GM12878 (cell line): ENCODE measurements at regions not wholly inside any gene's neighbourhood (a gene's known extent, or its start where the extent isn't known, plus 50 kb on each side); places are given as distances from the start of the nearest gene placed in this dataset.

Experiments
- ATAC-seq: fragments of 200-7000 bp; cut with Tn5 transposase; 3 replicates; pipeline ENCODE4 v1.9.1; 2020; ENCODE audit warnings: mild to moderate bottlenecking, moderate library complexity
- BruUV-seq: library from RNA; stranded (reverse); fragments of 400-500 nt; replicated peaks from 2 replicates; lab custom pipeline; 2021; lab: Mats Ljungman, UMichigan
- CTCF ChIA-PET: fragments of 300-600 bp; sonication (Branson Sonifier 250); formaldehyde crosslinking; extraction: SDS; loops from one replicate; lab custom pipeline; 2021; ENCODE audit warnings: inconsistent platforms; lab: Yijun Ruan, JAX
- POLR2A ChIA-PET: fragments of 350-600 bp; formaldehyde crosslinking; extraction: SDS; loops from one replicate; lab custom pipeline; 2021; ENCODE audit warnings: inconsistent platforms; lab: Charles Lee
- RAD21 ChIA-PET: fragments of 300-600 bp; sonication (Branson Sonifier 250); formaldehyde crosslinking; loops from one replicate; lab custom pipeline; 2023; ENCODE audit warnings: antibody characterized with exemption; ENCODE audit not compliant: unreplicated experiment; lab: Charles Lee
- SMC1A ChIA-PET: fragments of 300-600 bp; sonication (Branson Sonifier 250); formaldehyde crosslinking; loops from one replicate; lab custom pipeline; 2023; ENCODE audit not compliant: unreplicated experiment, uncharacterized antibody; lab: Charles Lee
- DNase-seq: peaks from one replicate; pipeline ENCODE4 v3.0.0-alpha.2; 2011; ENCODE audit warnings: low read depth, low spot score
- FAIRE-seq: peaks from 3 replicates; lab custom pipeline; 2011; peaks lifted over from hg19 to GRCh38; lab: Jason Lieb, UNC
- H2AFZ ChIP-seq: 2 replicates; pipeline ENCODE4 v1.6.0; 2011; ENCODE audit warnings: low read depth, low read length, control low read depth; ENCODE audit not compliant: control insufficient read depth
- H3K27ac ChIP-seq: 2 replicates; pipeline ENCODE4 v1.5.1; 2011; ENCODE audit warnings: control low read depth; ENCODE audit not compliant: control insufficient read depth, insufficient read depth
- H3K27me3 ChIP-seq, 2 experiments: replicated peaks in 1 of 2; 2 replicates each; pipeline versions ENCODE4 v1.6.0 to v1.6.1; 2011; ENCODE audit warnings: low read length in 1 of 2; ENCODE audit not compliant: control insufficient read depth in 2 of 2, insufficient read depth in 2 of 2
- H3K36me3 ChIP-seq, 2 experiments: 2 replicates each; pipeline ENCODE4 v1.5.1; 2011; ENCODE audit warnings: low read length in 1 of 2; ENCODE audit not compliant: control insufficient read depth in 2 of 2, insufficient read depth in 2 of 2
- H3K4me1 ChIP-seq: 2 replicates; pipeline ENCODE4 v1.6.1; 2011; ENCODE audit warnings: mild to moderate bottlenecking, low read length, moderate library complexity, mixed read lengths; ENCODE audit not compliant: control insufficient read depth, insufficient read depth
- H3K4me2 ChIP-seq: 2 replicates; pipeline ENCODE4 v1.6.0; 2011; ENCODE audit warnings: control low read depth; ENCODE audit not compliant: control insufficient read depth, insufficient read depth
- H3K4me3 ChIP-seq: fragments of 200-600 bp; sonication (generic); 2 replicates; pipeline ENCODE4 v1.5.1; 2016
- H3K79me2 ChIP-seq: 2 replicates; pipeline ENCODE4 v1.6.0; 2011; ENCODE audit warnings: low read length; ENCODE audit not compliant: control insufficient read depth, insufficient read depth
- H3K9ac ChIP-seq: 2 replicates; pipeline ENCODE4 v1.8.0; 2011; ENCODE audit warnings: low read length, control low read depth, mixed read lengths; ENCODE audit not compliant: control insufficient read depth, insufficient read depth
- H3K9me3 ChIP-seq: replicated peaks from 3 replicates; pipeline ENCODE4 v1.5.1; 2011; ENCODE audit warnings: mild to moderate bottlenecking, low read length; ENCODE audit not compliant: control insufficient read depth, insufficient read depth
- H4K20me1 ChIP-seq: 2 replicates; pipeline ENCODE4 v1.6.0; 2011; ENCODE audit not compliant: control insufficient read depth, insufficient read depth
- BACH1 ChIP-seq: fragments of 450-650 bp; IDR thresholded peaks from 2 replicates; pipeline ENCODE4 v1.6.1; 2017; ENCODE audit warnings: mild to moderate bottlenecking, borderline replicate concordance
- CUX1 ChIP-seq: IDR thresholded peaks from 2 replicates; pipeline ENCODE4 v1.6.1; 2012; ENCODE audit warnings: improper control_type of control experiment, low read depth, low read length; ENCODE audit not compliant: insufficient replicate concordance
- HCFC1 ChIP-seq: fragments of 150-350 bp; IDR thresholded peaks from 2 replicates; pipeline ENCODE4 v1.6.1; 2014; ENCODE audit warnings: low read length
- JUND ChIP-seq: IDR thresholded peaks from 2 replicates; pipeline ENCODE4 v1.6.1; 2012; ENCODE audit warnings: low read depth, mild to moderate bottlenecking, low read length, improper control_type of control experiment, moderate library complexity
- MAX ChIP-seq: IDR thresholded peaks from 2 replicates; pipeline ENCODE4 v1.6.1; 2012; ENCODE audit warnings: low read depth, low read length, improper control_type of control experiment
- RAD21 ChIP-seq: IDR thresholded peaks from 2 replicates; pipeline ENCODE4 v1.6.1; 2011; ENCODE audit warnings: mild to moderate bottlenecking, low read depth, low read length, moderate library complexity; ENCODE audit not compliant: insufficient read depth
- SPI1 ChIP-seq: IDR thresholded peaks from 2 replicates; pipeline ENCODE4 v1.6.1; 2011; ENCODE audit warnings: low read depth, mild to moderate bottlenecking, low read length, moderate library complexity, borderline replicate concordance; ENCODE audit not compliant: insufficient read depth
- SUPT20H ChIP-seq: IDR thresholded peaks from 2 replicates; pipeline ENCODE4 v1.6.1; 2011; ENCODE audit warnings: low read depth, mild to moderate bottlenecking, low read length, moderate library complexity, borderline replicate concordance; ENCODE audit not compliant: control insufficient read depth
- TCF7 ChIP-seq: IDR thresholded peaks from 2 replicates; pipeline ENCODE4 v1.6.1; 2014; ENCODE audit warnings: antibody characterized with exemption, borderline replicate concordance
- WRNIP1 ChIP-seq: IDR thresholded peaks from 2 replicates; pipeline ENCODE4 v1.6.1; 2011; ENCODE audit warnings: low read depth, low read length, improper control_type of control experiment, borderline replicate concordance
- ZBTB4 ChIP-seq: fragments of 450-650 bp; formaldehyde crosslinking; IDR thresholded peaks from 2 replicates; pipeline ENCODE4 v1.4.0; 2022; ENCODE audit warnings: mild to moderate bottlenecking, moderate library complexity
- ZNF384 ChIP-seq: IDR thresholded peaks from 2 replicates; pipeline ENCODE4 v1.6.1; 2012; ENCODE audit warnings: low read depth, mild to moderate bottlenecking, low read length, improper control_type of control experiment, borderline replicate concordance
- WGBS: methylation state at CpG from one replicate; pipeline ENCODE4 v1.1.6; 2016; ENCODE audit warnings: low lambda C conversion rate; ENCODE audit not compliant: insufficient replicate concordance, insufficient coverage; ENCODE audit errors: missing lambda C conversion rate; 5-methylcytosine and 5-hydroxymethylcytosine counted together
- in situ Hi-C: fragments of 300-500 bp; cut with MboI; formaldehyde crosslinking; loops from 9 replicates; pipeline ENCODE4 v1.14.3; 2018; ENCODE audit warnings: mixed read lengths
- intact Hi-C: fragments of 100-400 bp; cut with micrococcal nuclease; formaldehyde crosslinking; loops from one replicate; pipeline ENCODE4 v1.14.2; 2022; ENCODE audit not compliant: unreplicated experiment

GRCh38 chr2:234272069-234272850 lies 221.8 kb downstream of the SPP2 start (continued):
- TF ChIP-seq HCFC1 (no peak), BACH1 (no peak), WRNIP1 (no peak), TCF7 (no peak), RAD21 (no peak)

DNA sequence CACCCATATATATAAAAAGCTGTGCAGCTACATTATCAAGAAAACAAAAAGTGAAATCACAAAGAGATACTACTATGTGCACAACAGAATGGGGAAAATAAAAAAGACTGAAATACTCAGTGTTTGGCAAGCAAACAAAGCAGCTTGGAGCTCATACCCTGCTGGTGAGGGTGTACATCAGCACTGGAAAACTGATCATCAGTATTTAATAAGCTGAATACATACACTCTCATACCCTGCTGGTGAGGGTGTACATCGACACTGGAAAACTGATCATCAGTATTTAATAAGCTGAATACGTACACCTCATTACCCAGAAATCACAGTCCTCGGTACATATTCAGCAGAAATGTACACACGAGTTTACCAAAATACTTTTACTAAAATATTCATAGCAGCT lies 220.8 kb downstream of the SPP2 start:
- ChIA-PET CTCF (interaction anchor here (1.0 kb wide), 1 partner anchor 878 kb away, joined by 3 read pairs; no protein-coding TSS in a partner anchor), SMC1A (interaction anchor here (0.7 kb wide), 1 partner anchor 9 kb away, joined by 3 read pairs; no protein-coding TSS in a partner anchor), RAD21 (interaction anchor here (0.7 kb wide), 1 partner anchor 10 kb away, joined by 3 read pairs; no protein-coding TSS in a partner anchor), POLR2A (no interaction called here)
- Histone ChIP-seq H3K4me3 (no peak overlapping the region), H3K9ac (no peak overlapping the region), H3K36me3 (no peaks in the 10 kb centered on the region), H3K27me3 (no peaks in the 10 kb centered on the region), H4K20me1 (no peaks in the 10 kb centered on the region), H3K4me2 (no peak overlapping the region), H3K4me1 (no peaks in the 10 kb centered on the region), H3K27ac (no peak overlapping the region), H3K79me2 (no peaks in the 10 kb centered on the region), H2AFZ (no peak overlapping the region), H3K9me3 (no peaks in the 10 kb centered on the region)
- no TSS peak for BruUV-seq
- in situ Hi-C loops (no loop called here), intact Hi-C loops (no loop called here)
- 67% methylated on average over 4 of the region's 4 CpGs for WGBS
- FAIRE-seq (no peak), ATAC-seq (no peak), DNase-seq (no peak)
- TF ChIP-seq JUND (no peak), SUPT20H (no peak), ZNF384 (no peak), SPI1 (no peak), ZBTB4 (CRISPR knock-in tag) (no peak), CUX1 (no peak), BACH1 (no peak), MAX (no peak)
